Panc1 (cell line): ENCODE measurements at regions not wholly inside any gene's neighbourhood (a gene's known extent, or its start where the extent isn't known, plus 50 kb on each side); places are given as distances from the start of the nearest gene placed in this dataset.

ENCODE experiments used
- ATAC-seq: fragments of 200-7000 bp; cut with Tn5 transposase; 2 replicates; pipeline ENCODE4 v1.9.1; 2020; ENCODE audit warnings: mild to moderate bottlenecking, moderate library complexity
- BruUV-seq: library from RNA; stranded (reverse); fragments of 400-500 nt; replicated peaks from 2 replicates; lab custom pipeline; 2021; lab: Mats Ljungman, UMichigan
- CTCF ChIA-PET: fragments of 300-600 bp; sonication (Branson Sonifier 250); formaldehyde crosslinking; loops from one replicate; lab custom pipeline; 2022; ENCODE audit warnings: antibody characterized with exemption; lab: Charles Lee
- POLR2A ChIA-PET: fragments of 300-600 bp; sonication (Branson Sonifier 250); formaldehyde crosslinking; loops from one replicate; lab custom pipeline; 2022; ENCODE audit warnings: antibody characterized with exemption; lab: Charles Lee
- DNase-seq: peaks from one replicate; pipeline ENCODE4 v3.0.0-alpha.2; 2010; ENCODE audit warnings: low read depth, low spot score
- H3K27ac ChIP-seq: 2 replicates; pipeline ENCODE4 v1.5.1; 2011; ENCODE audit warnings: mild to moderate bottlenecking, low read length, inconsistent platforms
- H3K27me3 ChIP-seq: fragments of 200-500 bp; sonication (Bioruptor generic); 2 replicates; pipeline ENCODE4 v1.6.0; 2014; ENCODE audit warnings: low read length, inconsistent platforms; ENCODE audit not compliant: control insufficient read depth, insufficient read depth
- H3K36me3 ChIP-seq: fragments of 200-500 bp; sonication (Bioruptor generic); 2 replicates; pipeline ENCODE4 v1.5.1; 2014; ENCODE audit warnings: inconsistent platforms, mild to moderate bottlenecking, low read length, moderate library complexity; ENCODE audit not compliant: control insufficient read depth, insufficient read depth
- H3K4me1 ChIP-seq: 2 replicates; pipeline ENCODE4 v1.5.1; 2011; ENCODE audit warnings: inconsistent platforms, mild to moderate bottlenecking, low read length, moderate library complexity; ENCODE audit not compliant: control insufficient read depth, insufficient read depth
- H3K4me3 ChIP-seq, 2 experiments: 2 replicates each; pipeline ENCODE4 v1.5.1; 2011 to 2012; ENCODE audit warnings: low read depth in 2 of 2, low read length in 2 of 2, mild to moderate bottlenecking in 2 of 2, inconsistent platforms in 1 of 2, moderate library complexity in 1 of 2
- H3K9me3 ChIP-seq: fragments of 200-500 bp; sonication (Bioruptor generic); 2 replicates; pipeline ENCODE4 v1.5.1; 2014; ENCODE audit warnings: low read depth, mild to moderate bottlenecking, inconsistent platforms, low read length, moderate library complexity; ENCODE audit not compliant: control insufficient read depth, insufficient read depth
- POLR2AphosphoS5 ChIP-seq: IDR thresholded peaks from 2 replicates; pipeline ENCODE4 v1.6.1; 2012; ENCODE audit warnings: mild to moderate bottlenecking, low read depth, low read length, moderate library complexity
- SIN3A ChIP-seq: IDR thresholded peaks from 2 replicates; pipeline ENCODE4 v1.6.1; 2012; ENCODE audit warnings: low read depth, mild to moderate bottlenecking, low read length, moderate library complexity, borderline replicate concordance; ENCODE audit not compliant: insufficient read depth
- TCF7L2 ChIP-seq: IDR thresholded peaks from 2 replicates; pipeline ENCODE4 v1.6.1; 2011; ENCODE audit warnings: mild to moderate bottlenecking, low read depth, low read length, inconsistent platforms
- in situ Hi-C: cut with HindIII; loops from 2 replicates; pipeline ENCODE4 v1.10.0; 2016; ENCODE audit warnings: low sequenced_read_pairs, low pct_unique_long_range_greater_than_20kb
- intact Hi-C: fragments of 100-400 bp; cut with micrococcal nuclease; formaldehyde crosslinking; loops from one replicate; pipeline ENCODE4 v1.10.0; 2022; ENCODE audit not compliant: unreplicated experiment
- TF ChIP-seq, protein P1 (sequence below): fragments of 450-650 bp; IDR thresholded peaks from 2 replicates; pipeline ENCODE4 v1.5.1; 2017; ENCODE audit warnings: mild to moderate bottlenecking
- TF ChIP-seq, protein P2 (sequence below), 2 experiments: IDR thresholded peaks; 2 replicates each; pipeline ENCODE4 v1.6.1; 2011 to 2012; ENCODE audit warnings: low read depth in 2 of 2, control low read depth in 1 of 2, low read length in 1 of 2, mild to moderate bottlenecking in 1 of 2, moderate library complexity in 1 of 2; ENCODE audit not compliant: insufficient read depth in 1 of 2

DNA sequence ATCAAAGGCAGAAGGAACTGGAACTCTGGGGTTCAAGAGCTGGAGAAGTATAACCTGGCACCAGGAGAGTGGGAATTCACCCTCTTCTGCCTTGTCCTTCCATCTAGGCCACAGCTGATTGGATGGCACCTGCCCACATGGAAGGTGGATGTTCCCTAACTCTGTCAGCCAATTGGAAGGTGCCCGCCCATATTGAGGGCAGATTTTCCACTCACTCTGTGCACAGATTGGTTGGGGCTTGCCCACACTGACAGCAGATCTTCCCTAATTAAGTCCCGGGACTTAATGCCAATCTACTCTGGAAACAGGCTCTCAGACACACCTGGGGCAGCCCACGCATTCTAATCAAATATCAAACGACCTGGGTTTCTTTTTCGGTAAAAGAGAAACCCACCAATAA, 1142.3 kb upstream of the CELF2 start:
- Histone ChIP-seq H3K27ac (no peak overlapping the region), H3K9me3 (no peaks in the 10 kb centered on the region; the same call in 1 of the 2 replicates), H3K27me3 (no peaks in the 10 kb centered on the region), H3K36me3 (no peaks in the 10 kb centered on the region), H3K4me1 (no peaks in the 10 kb centered on the region), H3K4me3 (no peak overlapping the region)
- TF ChIP-seq SIN3A (no peak), POLR2AphosphoS5 (no peak)
- in situ Hi-C loops (no loop called here), intact Hi-C loops (no loop called here)
- ATAC-seq (no peak), DNase-seq (no peak)
- BruUV-seq, result no TSS peak
- ChIA-PET CTCF (no interaction called here), POLR2A (no interaction called here)

DNA sequence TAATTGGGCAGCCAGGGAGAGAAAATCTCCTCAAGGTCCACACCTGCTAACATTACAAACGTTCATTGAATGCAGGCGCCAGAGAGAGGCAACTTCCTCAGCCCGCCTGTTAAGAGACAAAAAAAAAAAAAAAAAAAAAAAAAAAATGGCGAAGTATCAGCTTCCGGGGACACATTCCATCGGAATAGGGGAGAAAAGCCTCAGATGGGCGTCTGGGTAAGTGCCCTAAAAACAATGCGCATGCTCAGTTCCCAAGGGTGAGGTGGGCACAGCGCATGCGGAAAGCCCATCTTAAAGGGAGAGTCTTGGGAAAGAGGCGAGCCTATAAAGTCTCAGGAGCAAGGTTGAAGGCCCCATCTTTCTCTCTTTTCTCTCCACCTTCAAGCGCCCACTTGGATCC, 1139.7 kb upstream of the CELF2 start:
- Histone ChIP-seq H3K4me3 (no peak overlapping the region), H3K9me3 (0 out of 2 replicates have a peak, but pooled peaks cover 2% of the 10 kb centered on the region), H3K27me3 (no peaks in the 10 kb centered on the region), H3K36me3 (no peaks in the 10 kb centered on the region), H3K4me1 (no peaks in the 10 kb centered on the region), H3K27ac (no peak overlapping the region)
- no peak for ATAC-seq
- in situ Hi-C loops, result no loop called here
- CTCF ChIA-PET, result no interaction called here
- intact Hi-C loops, result no loop called here
- no peak for TF ChIP-seq POLR2AphosphoS5
- TF ChIP-seq, protein P1, sequence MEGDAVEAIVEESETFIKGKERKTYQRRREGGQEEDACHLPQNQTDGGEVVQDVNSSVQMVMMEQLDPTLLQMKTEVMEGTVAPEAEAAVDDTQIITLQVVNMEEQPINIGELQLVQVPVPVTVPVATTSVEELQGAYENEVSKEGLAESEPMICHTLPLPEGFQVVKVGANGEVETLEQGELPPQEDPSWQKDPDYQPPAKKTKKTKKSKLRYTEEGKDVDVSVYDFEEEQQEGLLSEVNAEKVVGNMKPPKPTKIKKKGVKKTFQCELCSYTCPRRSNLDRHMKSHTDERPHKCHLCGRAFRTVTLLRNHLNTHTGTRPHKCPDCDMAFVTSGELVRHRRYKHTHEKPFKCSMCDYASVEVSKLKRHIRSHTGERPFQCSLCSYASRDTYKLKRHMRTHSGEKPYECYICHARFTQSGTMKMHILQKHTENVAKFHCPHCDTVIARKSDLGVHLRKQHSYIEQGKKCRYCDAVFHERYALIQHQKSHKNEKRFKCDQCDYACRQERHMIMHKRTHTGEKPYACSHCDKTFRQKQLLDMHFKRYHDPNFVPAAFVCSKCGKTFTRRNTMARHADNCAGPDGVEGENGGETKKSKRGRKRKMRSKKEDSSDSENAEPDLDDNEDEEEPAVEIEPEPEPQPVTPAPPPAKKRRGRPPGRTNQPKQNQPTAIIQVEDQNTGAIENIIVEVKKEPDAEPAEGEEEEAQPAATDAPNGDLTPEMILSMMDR, result no peak
- TF ChIP-seq, protein P2, sequence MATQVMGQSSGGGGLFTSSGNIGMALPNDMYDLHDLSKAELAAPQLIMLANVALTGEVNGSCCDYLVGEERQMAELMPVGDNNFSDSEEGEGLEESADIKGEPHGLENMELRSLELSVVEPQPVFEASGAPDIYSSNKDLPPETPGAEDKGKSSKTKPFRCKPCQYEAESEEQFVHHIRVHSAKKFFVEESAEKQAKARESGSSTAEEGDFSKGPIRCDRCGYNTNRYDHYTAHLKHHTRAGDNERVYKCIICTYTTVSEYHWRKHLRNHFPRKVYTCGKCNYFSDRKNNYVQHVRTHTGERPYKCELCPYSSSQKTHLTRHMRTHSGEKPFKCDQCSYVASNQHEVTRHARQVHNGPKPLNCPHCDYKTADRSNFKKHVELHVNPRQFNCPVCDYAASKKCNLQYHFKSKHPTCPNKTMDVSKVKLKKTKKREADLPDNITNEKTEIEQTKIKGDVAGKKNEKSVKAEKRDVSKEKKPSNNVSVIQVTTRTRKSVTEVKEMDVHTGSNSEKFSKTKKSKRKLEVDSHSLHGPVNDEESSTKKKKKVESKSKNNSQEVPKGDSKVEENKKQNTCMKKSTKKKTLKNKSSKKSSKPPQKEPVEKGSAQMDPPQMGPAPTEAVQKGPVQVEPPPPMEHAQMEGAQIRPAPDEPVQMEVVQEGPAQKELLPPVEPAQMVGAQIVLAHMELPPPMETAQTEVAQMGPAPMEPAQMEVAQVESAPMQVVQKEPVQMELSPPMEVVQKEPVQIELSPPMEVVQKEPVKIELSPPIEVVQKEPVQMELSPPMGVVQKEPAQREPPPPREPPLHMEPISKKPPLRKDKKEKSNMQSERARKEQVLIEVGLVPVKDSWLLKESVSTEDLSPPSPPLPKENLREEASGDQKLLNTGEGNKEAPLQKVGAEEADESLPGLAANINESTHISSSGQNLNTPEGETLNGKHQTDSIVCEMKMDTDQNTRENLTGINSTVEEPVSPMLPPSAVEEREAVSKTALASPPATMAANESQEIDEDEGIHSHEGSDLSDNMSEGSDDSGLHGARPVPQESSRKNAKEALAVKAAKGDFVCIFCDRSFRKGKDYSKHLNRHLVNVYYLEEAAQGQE (IDR thresholded peaks at IDR 0.05; ENCODE audit: insufficient read depth in 1 of 2, low read depth in 2 of 2, low read length in 1 of 2), result no peak
- TF ChIP-seq TCF7L2, result no peak
- TF ChIP-seq SIN3A, result no peak
- DNase-seq, result no peak
- POLR2A ChIA-PET, result no interaction called here
- no TSS peak for BruUV-seq

GRCh38 chr10:9878383-9878782, 1139.3 kb upstream of the CELF2 start:
- Histone ChIP-seq H3K36me3 (no peaks in the 10 kb centered on the region), H3K4me1 (no peaks in the 10 kb centered on the region), H3K4me3 (no peak overlapping the region), H3K27ac (no peak overlapping the region), H3K27me3 (no peaks in the 10 kb centered on the region), H3K9me3 (0 out of 2 replicates have a peak, but pooled peaks cover 2% of the 10 kb centered on the region)
- CTCF ChIA-PET, result no interaction called here
- POLR2A ChIA-PET, result no interaction called here
- no peak for ATAC-seq
- intact Hi-C loops, result no loop called here
- BruUV-seq, result no TSS peak
- no peak for DNase-seq
- TF ChIP-seq TCF7L2, result no peak
- TF ChIP-seq, protein P2 (IDR thresholded peaks at IDR 0.05; ENCODE audit: insufficient read depth in 1 of 2, low read depth in 2 of 2, low read length in 1 of 2), result no peak
- TF ChIP-seq, protein P1, result no peak
- in situ Hi-C loops, result no loop called here
